GM12864 (cell line): ENCODE measurements at regions not wholly inside any gene's neighbourhood (a gene's known extent, or its start where the extent isn't known, plus 50 kb on each side); places are given as distances from the start of the nearest gene placed in this dataset.

Experiments used
- DNase-seq: peaks from one replicate; pipeline ENCODE4 v3.0.0-alpha.2; 2011; ENCODE audit warnings: low read depth
- H3K4me3 ChIP-seq: 2 replicates; pipeline ENCODE4 v1.5.1; 2011; ENCODE audit warnings: mild to moderate bottlenecking, low read depth, low read length, control low read depth
- TF ChIP-seq, protein P1 (sequence below): IDR thresholded peaks from 2 replicates; pipeline ENCODE4 v1.5.1; 2011; ENCODE audit warnings: low read depth, mild to moderate bottlenecking, moderate library complexity, low read length, control low read depth, inconsistent platforms; ENCODE audit errors: missing control alignments

DNA sequence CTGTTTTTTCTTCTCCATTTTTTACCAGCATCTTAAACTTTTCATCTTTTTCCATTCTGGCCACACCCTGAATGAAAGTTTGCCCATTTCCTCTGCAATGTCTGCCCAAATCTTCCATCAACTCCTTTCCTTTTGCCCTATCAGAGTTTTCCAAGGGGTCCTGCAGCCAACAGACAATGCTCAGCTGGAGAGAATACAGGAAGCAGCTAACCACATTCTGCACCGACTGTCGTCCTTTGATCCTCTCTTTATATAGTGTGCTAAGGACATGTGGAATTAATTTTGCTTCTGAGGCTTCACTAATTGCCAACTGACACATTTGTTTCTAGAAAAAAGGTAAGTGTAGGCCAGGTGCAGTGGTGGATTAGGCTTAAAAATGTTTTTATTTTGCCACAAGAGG is 50.5 kb upstream of the DLX2 start:
- TF ChIP-seq, protein P1, sequence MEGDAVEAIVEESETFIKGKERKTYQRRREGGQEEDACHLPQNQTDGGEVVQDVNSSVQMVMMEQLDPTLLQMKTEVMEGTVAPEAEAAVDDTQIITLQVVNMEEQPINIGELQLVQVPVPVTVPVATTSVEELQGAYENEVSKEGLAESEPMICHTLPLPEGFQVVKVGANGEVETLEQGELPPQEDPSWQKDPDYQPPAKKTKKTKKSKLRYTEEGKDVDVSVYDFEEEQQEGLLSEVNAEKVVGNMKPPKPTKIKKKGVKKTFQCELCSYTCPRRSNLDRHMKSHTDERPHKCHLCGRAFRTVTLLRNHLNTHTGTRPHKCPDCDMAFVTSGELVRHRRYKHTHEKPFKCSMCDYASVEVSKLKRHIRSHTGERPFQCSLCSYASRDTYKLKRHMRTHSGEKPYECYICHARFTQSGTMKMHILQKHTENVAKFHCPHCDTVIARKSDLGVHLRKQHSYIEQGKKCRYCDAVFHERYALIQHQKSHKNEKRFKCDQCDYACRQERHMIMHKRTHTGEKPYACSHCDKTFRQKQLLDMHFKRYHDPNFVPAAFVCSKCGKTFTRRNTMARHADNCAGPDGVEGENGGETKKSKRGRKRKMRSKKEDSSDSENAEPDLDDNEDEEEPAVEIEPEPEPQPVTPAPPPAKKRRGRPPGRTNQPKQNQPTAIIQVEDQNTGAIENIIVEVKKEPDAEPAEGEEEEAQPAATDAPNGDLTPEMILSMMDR: no peak
- DNase-seq: no peak
- no peak overlapping the region for H3K4me3 ChIP-seq

- no peak for DNase-seq
- TF ChIP-seq, protein P1: no peak
- H3K4me3 ChIP-seq: no peak overlapping the region
Observed at GRCh38 chr2:172153757-172154156, 51.1 kb upstream of the DLX2 start.

DNA sequence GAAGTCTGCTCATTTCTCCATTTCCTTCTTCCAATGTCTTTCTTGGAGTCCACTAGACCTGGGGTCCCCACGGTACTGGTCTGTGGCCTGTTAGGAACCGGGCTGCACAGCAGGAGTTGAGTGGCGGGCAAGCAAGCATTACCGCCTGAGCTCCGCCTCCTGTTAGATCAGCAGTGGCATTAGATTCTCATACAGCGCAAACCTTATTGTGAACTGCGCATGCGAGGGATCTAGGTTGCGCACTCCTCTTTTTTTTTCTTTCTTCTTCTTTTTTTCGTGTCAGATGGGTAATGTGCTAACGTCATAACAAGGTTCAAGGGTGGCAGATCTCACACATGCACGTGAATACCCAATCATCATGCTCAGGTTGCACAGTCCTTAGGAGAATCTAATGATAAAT is 53.1 kb upstream of the DLX2 start:
- no peak for DNase-seq
- no peak overlapping the region for H3K4me3 ChIP-seq
- TF ChIP-seq, protein P1: no peak

DNA sequence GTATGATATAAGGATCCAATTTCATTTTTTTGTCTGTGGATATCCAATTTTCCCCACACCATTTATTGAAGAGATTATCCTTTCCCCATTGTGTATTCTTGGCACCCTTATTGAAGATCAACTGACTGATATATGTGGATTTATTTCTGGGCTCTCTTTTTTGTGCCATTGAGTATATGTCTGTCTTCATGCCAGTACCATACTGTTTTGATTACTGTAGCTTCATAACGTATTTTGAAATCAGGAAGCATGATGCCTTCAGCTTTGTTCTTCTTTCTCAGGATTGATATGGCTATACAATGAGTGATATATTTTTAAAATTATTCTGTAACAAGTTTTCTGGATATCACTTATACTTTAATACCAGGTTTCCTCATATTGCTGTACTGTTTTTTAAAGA is 58.1 kb upstream of the DLX2 start:
- DNase-seq: no peak
- no peak overlapping the region for H3K4me3 ChIP-seq
- TF ChIP-seq, protein P1: no peak

DNA sequence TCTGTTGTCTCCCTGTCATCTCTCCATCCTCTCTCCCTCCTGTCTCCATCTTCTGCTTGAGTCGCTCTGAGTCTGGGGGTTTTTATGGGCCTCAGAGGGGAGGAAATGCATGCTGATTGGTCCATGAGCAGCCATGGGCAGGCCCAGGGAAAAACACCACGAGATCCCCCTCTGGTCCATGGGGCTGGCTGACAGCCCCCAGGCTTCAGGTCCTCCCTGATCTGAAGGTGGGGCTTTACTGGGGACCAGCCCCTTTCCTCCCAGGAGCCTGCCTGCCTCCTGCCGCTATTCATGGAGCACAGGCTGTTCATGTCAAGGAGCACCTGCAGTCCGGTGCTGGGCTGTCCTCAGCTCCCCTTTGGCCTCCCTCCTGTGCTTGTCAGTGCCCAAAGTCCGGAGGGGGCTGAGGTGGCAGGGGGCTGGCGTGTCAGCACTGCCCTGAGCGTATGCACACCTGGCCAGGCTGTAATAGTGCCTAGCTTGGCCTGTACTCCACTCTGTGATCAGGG is 59.6 kb upstream of the DLX2 start:
- DNase-seq: no peak
- TF ChIP-seq, protein P1: no peak
- no peak overlapping the region for H3K4me3 ChIP-seq

- H3K4me3 ChIP-seq: no peak overlapping the region
- TF ChIP-seq, protein P1: no peak
- DNase-seq: no peak
Observed at GRCh38 chr2:172162739-172163336, 60.1 kb upstream of the DLX2 start.

DNA sequence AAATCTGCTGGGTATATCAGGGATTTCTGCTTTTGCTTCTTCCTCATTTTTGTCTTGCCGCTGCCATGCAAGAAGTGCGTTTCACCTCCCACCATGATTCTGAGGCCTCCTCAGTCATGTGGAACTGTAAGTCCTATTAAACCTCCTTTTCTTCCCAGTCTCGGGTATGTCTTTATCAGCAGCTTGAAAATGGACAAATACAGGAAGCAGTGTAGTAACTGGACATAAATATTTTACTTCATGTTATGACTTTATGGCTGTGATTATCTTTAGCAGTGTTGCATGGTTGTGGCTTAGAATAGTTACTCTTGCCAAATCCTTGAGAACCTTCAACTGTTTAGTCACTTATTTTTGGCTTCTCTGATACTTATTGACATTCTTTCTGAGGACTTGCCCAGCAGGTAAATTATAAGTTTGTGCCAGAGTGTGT is 66.2 kb upstream of the DLX2 start:
- no peak for DNase-seq
- H3K4me3 ChIP-seq: no peak overlapping the region
- TF ChIP-seq, protein P1: no peak
